B cell (primary cell): ENCODE measurements at regions not wholly inside any gene's neighbourhood (a gene's known extent, or its start where the extent isn't known, plus 50 kb on each side); places are given as distances from the start of the nearest gene placed in this dataset.

Source experiments
- ATAC-seq: fragments of 200-7000 bp; cut with Tn5 transposase; one replicate; pipeline ENCODE4 v1.10.0; 2021; ENCODE audit warnings: low read depth, mild to moderate bottlenecking, moderate number of reproducible peaks, moderate library complexity
- CTCF ChIA-PET: fragments of 350-600 bp; sonication (Branson Sonifier 250); formaldehyde crosslinking; loops from one replicate; lab custom pipeline; 2021; ENCODE audit warnings: antibody characterized with exemption, inconsistent platforms; lab: Charles Lee
- POLR2A ChIA-PET: fragments of 350-600 bp; sonication (Branson Sonifier 250); formaldehyde crosslinking; loops from one replicate; lab custom pipeline; 2021; ENCODE audit warnings: antibody characterized with exemption; lab: Charles Lee
- DNase-seq: peaks from one replicate; pipeline ENCODE4 v3.0.0; 2013
- H2AFZ ChIP-seq: 2 replicates; pipeline ENCODE4 v1.6.1; 2012; ENCODE audit warnings: mild to moderate bottlenecking, low read depth, low read length; ENCODE audit not compliant: insufficient read depth, poor library complexity, severe bottlenecking
- H3K27ac ChIP-seq, 2 donors: 1 replicate in 1 of 2; 2 replicates in 1 of 2; pipeline ENCODE4 v1.5.1; 2012 to 2013; ENCODE audit warnings: low read length in 2 of 2, mild to moderate bottlenecking in 2 of 2, moderate library complexity in 1 of 2
- H3K27me3 ChIP-seq, 4 experiments: fragments of 200-600 bp in 1 of 4; sonication (generic) in 1 of 4; replicated peaks in 1 of 4; 1 replicate in 2 of 4; 2 replicates in 2 of 4; pipeline versions ENCODE4 v1.6.1 to v1.7.0; 2013 to 2016; ENCODE audit warnings: low read length in 3 of 4, mild to moderate bottlenecking in 2 of 4, mixed read lengths in 1 of 4, moderate library complexity in 1 of 4; ENCODE audit not compliant: insufficient read depth in 4 of 4, control insufficient read depth in 3 of 4; ENCODE audit errors: control extremely low read depth in 1 of 4
- H3K36me3 ChIP-seq, 2 experiments: replicated peaks in 1 of 2; 1 replicate in 1 of 2; 2 replicates in 1 of 2; pipeline versions ENCODE4 v1.6.1 to v1.7.1; 2013; ENCODE audit warnings: low read length in 1 of 2; ENCODE audit not compliant: insufficient read depth in 2 of 2, control insufficient read depth in 1 of 2; ENCODE audit errors: control extremely low read depth in 1 of 2, extremely low read depth in 1 of 2
- H3K4me1 ChIP-seq, 2 donors: fragments of 200-600 bp in 1 of 2; sonication (generic) in 1 of 2; 1 replicate in 1 of 2; 2 replicates in 1 of 2; pipeline versions ENCODE4 v1.5.1 to v1.6.1; 2013 to 2017; ENCODE audit warnings: low read length in 2 of 2; ENCODE audit not compliant: control insufficient read depth in 2 of 2, insufficient read depth in 2 of 2
- H3K4me2 ChIP-seq: replicated peaks from 2 replicates; pipeline ENCODE3; 2012; ENCODE audit warnings: mild to moderate bottlenecking, low read depth, low read length; ENCODE audit not compliant: poor library complexity, severe bottlenecking
- H3K4me3 ChIP-seq, 5 experiments: fragments of 200-600 bp in 1 of 5; sonication (generic) in 1 of 5; 1 replicate in 3 of 5; 2 replicates in 2 of 5; pipeline versions ENCODE4 v1.5.1 to v1.7.0; 2011 to 2016; ENCODE audit warnings: low read length in 4 of 5, mild to moderate bottlenecking in 4 of 5, low read depth in 2 of 5, control low read depth in 1 of 5, moderate library complexity in 1 of 5; ENCODE audit not compliant: insufficient read depth in 1 of 5; ENCODE audit errors: control extremely low read depth in 1 of 5, extremely low read depth in 1 of 5
- H3K79me2 ChIP-seq: fragments of 200-600 bp; sonication (generic); one replicate; pipeline ENCODE4 v1.6.0; 2016; ENCODE audit warnings: low read length; ENCODE audit not compliant: control insufficient read depth, insufficient read depth
- H3K9ac ChIP-seq: fragments of 200-600 bp; sonication (generic); 2 replicates; pipeline ENCODE4 v1.6.1; 2017; ENCODE audit warnings: mild to moderate bottlenecking, low read length, moderate library complexity
- H3K9me3 ChIP-seq, 3 donors: one replicate each; pipeline versions ENCODE4 v1.6.1 to v1.7.1; 2013; ENCODE audit warnings: low read length in 2 of 3; ENCODE audit not compliant: control insufficient read depth in 2 of 3, insufficient read depth in 1 of 3; ENCODE audit errors: control extremely low read depth in 1 of 3
- H4K20me1 ChIP-seq: 2 replicates; pipeline ENCODE4 v1.6.0; 2012; ENCODE audit warnings: mild to moderate bottlenecking, low read length; ENCODE audit not compliant: insufficient read depth, control insufficient read depth, poor library complexity, severe bottlenecking
- H3K27ac Mint-ChIP-seq: one replicate; pipeline ENCODE4 v1.8.0; 2021; ENCODE audit warnings: mixed read lengths
- H3K27me3 Mint-ChIP-seq: one replicate; pipeline ENCODE4 v1.8.0; 2021; ENCODE audit warnings: mixed read lengths
- H3K4me1 Mint-ChIP-seq: one replicate; pipeline ENCODE4 v1.8.0; 2021; ENCODE audit warnings: mixed read lengths
- H3K4me3 Mint-ChIP-seq: one replicate; pipeline ENCODE4 v1.8.0; 2021; ENCODE audit warnings: mixed read lengths
- H3K9me3 Mint-ChIP-seq: one replicate; pipeline ENCODE4 v1.8.0; 2022; ENCODE audit warnings: mixed read lengths; ENCODE audit not compliant: insufficient read depth
- CTCF ChIP-seq: fragments of 200-600 bp; IDR thresholded peaks from one replicate; pipeline ENCODE4 v1.8.0; 2022; ENCODE audit warnings: antibody characterized with exemption, mild to moderate bottlenecking
- EZH2 ChIP-seq: IDR thresholded peaks from 2 replicates; pipeline ENCODE4 v1.6.1; 2012; ENCODE audit warnings: borderline replicate concordance, low read depth, mild to moderate bottlenecking, moderate library complexity, low read length; ENCODE audit not compliant: insufficient read depth, poor library complexity, severe bottlenecking
- WGBS: methylation state at CpG from one replicate; pipeline ENCODE4 v1.1.5; 2013; ENCODE audit warnings: missing lambda C conversion rate; ENCODE audit not compliant: insufficient coverage; 5-methylcytosine and 5-hydroxymethylcytosine counted together
- intact Hi-C: fragments of 100-400 bp; cut with micrococcal nuclease; formaldehyde crosslinking; loops from one replicate; pipeline ENCODE4 v1.10.0; 2022

- ATAC-seq, result no peak
- Mint-ChIP-seq H3K4me1 (no peaks in the 10 kb centered on the region), H3K9me3 (no peaks in the 10 kb centered on the region), H3K27me3 (no peaks in the 10 kb centered on the region), H3K27ac (no peak overlapping the region), H3K4me3 (no peak overlapping the region)
- CTCF ChIA-PET, result no interaction called here
- no peak overlapping the region for H3K9ac ChIP-seq
- POLR2A ChIA-PET, result interaction anchor here (0.7 kb wide), 1 partner anchor 9 kb away, joined by 3 read pairs; no protein-coding TSS in a partner anchor
- no peak for TF ChIP-seq CTCF
- no peak for TF ChIP-seq EZH2
- no peak overlapping the region for H2AFZ ChIP-seq
- H3K9me3 ChIP-seq, result no peaks in the 10 kb centered on the region
- H3K4me2 ChIP-seq, result no peak overlapping the region
- H3K36me3 ChIP-seq, result no peaks in the 10 kb centered on the region
- no peaks in the 10 kb centered on the region for H3K4me1 ChIP-seq
- no peak for DNase-seq
- intact Hi-C loops, result no loop called here
- H3K4me3 ChIP-seq, result no peak overlapping the region
- H3K27ac ChIP-seq, result no peak overlapping the region
- H3K27me3 ChIP-seq, result no peaks in the 10 kb centered on the region
- H3K79me2 ChIP-seq, result no peaks in the 10 kb centered on the region
- no CpG with 5 or more reads among the region's 2 CpGs for WGBS
- no peaks in the 10 kb centered on the region for H4K20me1 ChIP-seq
Observed at GRCh38 chr15:93612953-93613352, 523.9 kb upstream of the RGMA start.

- Histone ChIP-seq H3K4me2 (no peak overlapping the region), H3K27me3 (no peaks in the 10 kb centered on the region), H3K36me3 (no peaks in the 10 kb centered on the region), H3K27ac (no peak overlapping the region), H3K4me3 (no peak overlapping the region), H2AFZ (no peak overlapping the region), H3K9me3 (no peaks in the 10 kb centered on the region), H3K9ac (no peak overlapping the region), H4K20me1 (no peaks in the 10 kb centered on the region), H3K4me1 (no peaks in the 10 kb centered on the region), H3K79me2 (no peaks in the 10 kb centered on the region)
- no peaks in the 10 kb centered on the region for H3K4me1 Mint-ChIP-seq
- TF ChIP-seq CTCF (no peak), EZH2 (no peak)
- no peaks in the 10 kb centered on the region for H3K27me3 Mint-ChIP-seq
- no peak for ATAC-seq
- no peak for DNase-seq
- ChIA-PET POLR2A (no interaction called here), CTCF (no interaction called here)
- H3K9me3 Mint-ChIP-seq, result no peaks in the 10 kb centered on the region
- no peak overlapping the region for H3K4me3 Mint-ChIP-seq
- WGBS, result 89% methylated on average over 6 of the region's 8 CpGs
- H3K27ac Mint-ChIP-seq, result no peak overlapping the region
- intact Hi-C loops, result no loop called here
Observed at GRCh38 chr15:93610944-93611343, 521.9 kb upstream of the RGMA start.
